ENCODE measurements at regions not wholly inside any gene's neighbourhood (a gene's known extent, or its start where the extent isn't known, plus 50 kb on each side); places are given as distances from the start of the nearest gene placed in this dataset.

GRCh38 chr6:169153401-169153800 lies 100.2 kb downstream of the THBS2 start:
- no peaks in the 10 kb centered on the region for H3K9me3 ChIP-seq (ENCODE audit: low read depth, low read length)
- no peak overlapping the region for H3K9ac ChIP-seq (ENCODE audit: insufficient read length)
- no peaks in the 10 kb centered on the region for H3K36me3 ChIP-seq (ENCODE audit: insufficient read depth, low read length)
- TF ChIP-seq POLR2AphosphoS5 (IDR thresholded peaks at IDR 0.05; ENCODE audit: borderline replicate concordance, low read depth, low read length) (no peak), EZH2 (IDR thresholded peaks at IDR 0.05) (no peak), FOXP2 (optimal IDR thresholded peaks at IDR 0.05; ENCODE audit: control extremely low read depth, extremely low read length, insufficient read depth) (no peak)
- H3K27ac ChIP-seq: no peak overlapping the region
- no peak overlapping the region for H3K4me3 ChIP-seq
- DNase-seq (ENCODE audit: low read depth, low spot score): no peak

DNA sequence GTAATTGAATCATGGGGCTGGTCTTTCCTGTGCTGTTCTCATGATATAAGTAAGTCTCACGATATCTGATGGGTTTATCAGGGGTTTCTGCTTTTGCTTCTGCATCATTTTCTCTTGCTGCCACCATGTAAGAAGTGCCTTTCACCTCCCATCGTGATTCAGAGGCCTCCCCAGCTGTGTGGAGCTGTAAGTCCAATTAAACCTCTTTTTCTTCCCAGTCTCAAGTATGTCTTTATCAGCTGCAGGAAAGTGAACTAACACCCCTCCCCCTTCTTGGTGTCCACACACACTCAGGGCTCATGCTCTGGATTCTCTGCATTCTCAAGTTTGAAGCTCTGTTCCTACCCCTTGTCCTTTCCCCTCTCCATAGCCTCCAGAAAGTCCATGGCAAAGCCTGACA lies 107.1 kb downstream of the THBS2 start:
- H3K9ac ChIP-seq (ENCODE audit: insufficient read length): no peak overlapping the region
- TF ChIP-seq POLR2AphosphoS5 (IDR thresholded peaks at IDR 0.05; ENCODE audit: borderline replicate concordance, low read depth, low read length) (no peak), EZH2 (IDR thresholded peaks at IDR 0.05) (no peak), FOXP2 (optimal IDR thresholded peaks at IDR 0.05; ENCODE audit: control extremely low read depth, extremely low read length, insufficient read depth) (no peak)
- no peak for DNase-seq (ENCODE audit: low read depth, low spot score)
- H3K36me3 ChIP-seq (ENCODE audit: insufficient read depth, low read length): no peaks in the 10 kb centered on the region
- no peaks in the 10 kb centered on the region for H3K9me3 ChIP-seq (ENCODE audit: low read depth, low read length)
- H3K4me3 ChIP-seq: no peak overlapping the region
- no peak overlapping the region for H3K27ac ChIP-seq

- Histone ChIP-seq H3K9ac (ENCODE audit: insufficient read length) (no peak overlapping the region), H3K9me3 (ENCODE audit: low read depth, low read length) (no peaks in the 10 kb centered on the region), H3K4me3 (no peak overlapping the region; the same call in 1 of the 2 replicates), H3K27ac (peak overlapping the region; percentile 65; the same call in 1 of the 2 replicates), H3K36me3 (ENCODE audit: insufficient read depth, low read length) (no peaks in the 10 kb centered on the region)
- no peak for TF ChIP-seq EZH2 (IDR thresholded peaks at IDR 0.05)
- TF ChIP-seq POLR2AphosphoS5 (IDR thresholded peaks at IDR 0.05; ENCODE audit: borderline replicate concordance, low read depth, low read length): no peak
- TF ChIP-seq FOXP2 (optimal IDR thresholded peaks at IDR 0.05; ENCODE audit: control extremely low read depth, extremely low read length, insufficient read depth): no peak
- no peak for DNase-seq (ENCODE audit: low read depth, low spot score)
Observed at GRCh38 chr6:169145991-169146501, 107.6 kb downstream of the THBS2 start.

DNA sequence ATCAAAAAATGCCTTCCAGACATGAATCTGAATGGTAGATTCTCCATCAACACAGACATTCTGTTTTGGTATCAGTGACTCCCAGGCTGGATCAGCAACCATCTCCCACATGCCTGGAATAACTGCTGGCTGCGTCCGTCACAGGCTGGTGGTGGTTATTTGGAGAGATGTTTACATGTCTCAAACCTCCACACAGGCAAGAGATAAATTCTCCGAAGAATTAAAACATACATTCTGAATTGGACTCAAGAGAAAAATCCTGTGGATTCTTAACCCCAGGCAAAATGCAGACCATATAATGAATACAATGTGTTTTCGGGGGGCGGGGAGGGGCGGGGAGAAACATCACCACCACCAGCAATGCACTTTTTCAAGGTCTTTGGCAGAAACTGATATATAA lies 108.2 kb downstream of the THBS2 start:
- TF ChIP-seq FOXP2 (optimal IDR thresholded peaks at IDR 0.05; ENCODE audit: control extremely low read depth, extremely low read length, insufficient read depth) (no peak), POLR2AphosphoS5 (IDR thresholded peaks at IDR 0.05; ENCODE audit: borderline replicate concordance, low read depth, low read length) (no peak), EZH2 (IDR thresholded peaks at IDR 0.05) (no peak)
- Histone ChIP-seq H3K9me3 (ENCODE audit: low read depth, low read length) (no peaks in the 10 kb centered on the region), H3K9ac (ENCODE audit: insufficient read length) (no peak overlapping the region), H3K27ac (peak overlapping the region; percentile 65; the same call in 1 of the 2 replicates), H3K36me3 (ENCODE audit: insufficient read depth, low read length) (no peaks in the 10 kb centered on the region), H3K4me3 (peak overlapping the region; percentile 49)
- DNase-seq (ENCODE audit: low read depth, low spot score): no peak

DNA sequence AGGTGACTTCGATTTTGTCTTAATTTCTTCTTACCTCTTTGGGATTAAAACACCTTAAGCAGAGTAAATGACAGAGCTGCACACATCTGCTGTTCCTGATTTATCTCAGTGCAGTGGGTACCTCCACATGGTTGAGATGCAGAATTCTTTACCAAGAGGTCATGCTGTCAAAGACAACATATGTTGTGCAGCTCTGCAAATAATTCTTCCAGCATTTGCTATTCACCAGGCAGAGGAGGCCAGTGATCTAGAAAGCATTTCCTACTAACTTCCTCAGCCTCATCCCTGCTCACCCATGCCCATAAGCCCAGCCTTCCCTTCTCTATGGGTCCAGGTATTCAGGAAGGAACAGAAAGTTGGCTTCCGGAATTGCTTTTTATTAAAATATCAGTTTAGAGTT lies 109.3 kb downstream of the THBS2 start:
- no peaks in the 10 kb centered on the region for H3K36me3 ChIP-seq (ENCODE audit: insufficient read depth, low read length)
- H3K27ac ChIP-seq: no peak overlapping the region
- H3K9me3 ChIP-seq (ENCODE audit: low read depth, low read length): no peaks in the 10 kb centered on the region
- no peak for DNase-seq (ENCODE audit: low read depth, low spot score)
- H3K9ac ChIP-seq (ENCODE audit: insufficient read length): no peak overlapping the region
- TF ChIP-seq FOXP2 (optimal IDR thresholded peaks at IDR 0.05; ENCODE audit: control extremely low read depth, extremely low read length, insufficient read depth) (no peak), POLR2AphosphoS5 (IDR thresholded peaks at IDR 0.05; ENCODE audit: borderline replicate concordance, low read depth, low read length) (no peak)
- H3K4me3 ChIP-seq: no peak overlapping the region

DNA sequence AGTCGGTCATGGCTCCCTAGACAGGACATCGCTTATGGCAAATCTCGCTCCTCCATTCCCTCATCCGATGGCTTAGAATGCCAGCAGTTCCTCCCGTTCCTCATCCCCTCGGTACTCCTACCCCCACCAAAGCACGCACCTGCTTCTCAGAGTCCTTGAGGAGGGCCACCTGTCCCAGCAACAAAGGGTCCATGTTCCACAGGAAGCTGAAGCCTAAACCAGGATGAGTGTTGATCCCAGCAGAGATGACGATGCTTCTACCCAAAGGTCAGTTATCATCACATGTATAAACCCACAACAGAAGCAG lies 111.2 kb downstream of the THBS2 start:
- Histone ChIP-seq H3K9ac (ENCODE audit: insufficient read length) (no peak overlapping the region), H3K9me3 (ENCODE audit: low read depth, low read length) (no peaks in the 10 kb centered on the region), H3K27ac (no peak overlapping the region), H3K4me3 (no peak overlapping the region), H3K36me3 (ENCODE audit: insufficient read depth, low read length) (no peaks in the 10 kb centered on the region)
- TF ChIP-seq FOXP2 (optimal IDR thresholded peaks at IDR 0.05; ENCODE audit: control extremely low read depth, extremely low read length, insufficient read depth) (no peak), POLR2AphosphoS5 (IDR thresholded peaks at IDR 0.05; ENCODE audit: borderline replicate concordance, low read depth, low read length) (no peak), EZH2 (IDR thresholded peaks at IDR 0.05) (no peak)
- no peak for DNase-seq (ENCODE audit: low read depth, low spot score)

GRCh38 chr6:169141671-169142537 lies 111.7 kb downstream of the THBS2 start:
- Histone ChIP-seq H3K27ac (no peak overlapping the region), H3K9ac (ENCODE audit: insufficient read length) (no peak overlapping the region), H3K4me3 (no peak overlapping the region), H3K9me3 (ENCODE audit: low read depth, low read length) (no peaks in the 10 kb centered on the region), H3K36me3 (ENCODE audit: insufficient read depth, low read length) (no peaks in the 10 kb centered on the region)
- no peak for DNase-seq (ENCODE audit: low read depth, low spot score)
- TF ChIP-seq POLR2AphosphoS5 (IDR thresholded peaks at IDR 0.05; ENCODE audit: borderline replicate concordance, low read depth, low read length): no peak
- no peak for TF ChIP-seq EZH2 (IDR thresholded peaks at IDR 0.05)
- no peak for TF ChIP-seq FOXP2 (optimal IDR thresholded peaks at IDR 0.05; ENCODE audit: control extremely low read depth, extremely low read length, insufficient read depth)

DNA sequence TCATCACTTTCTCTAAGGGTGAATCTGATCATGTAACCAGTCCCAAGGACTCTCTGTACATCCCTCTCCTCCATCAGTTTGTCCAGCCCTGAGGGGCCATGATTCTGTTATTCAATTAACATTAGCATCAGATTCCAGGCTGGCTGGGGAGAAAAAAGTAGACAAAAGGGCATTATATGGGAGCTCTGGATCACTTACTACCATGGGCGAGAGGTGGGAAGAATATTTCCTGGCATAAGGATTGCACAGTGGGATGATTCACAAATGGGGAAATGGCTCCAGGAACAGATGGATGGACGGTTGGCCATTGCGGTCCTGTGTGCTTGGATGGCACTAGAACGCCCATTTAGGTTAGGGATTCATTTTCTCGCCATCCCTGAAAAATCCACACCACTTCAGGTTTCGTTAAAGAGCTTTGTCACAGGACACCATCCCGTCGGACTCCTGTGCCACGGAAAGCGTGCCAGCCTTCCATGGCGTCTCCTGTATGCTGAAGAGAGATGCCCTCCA lies 112.6 kb downstream of the THBS2 start:
- TF ChIP-seq FOXP2 (optimal IDR thresholded peaks at IDR 0.05; ENCODE audit: control extremely low read depth, extremely low read length, insufficient read depth) (no peak), POLR2AphosphoS5 (IDR thresholded peaks at IDR 0.05; ENCODE audit: borderline replicate concordance, low read depth, low read length) (no peak), EZH2 (IDR thresholded peaks at IDR 0.05) (no peak)
- no peak for DNase-seq (ENCODE audit: low read depth, low spot score)

More for the DNA sequence above, 112.6 kb downstream of the THBS2 start:
- Histone ChIP-seq H3K9ac (ENCODE audit: insufficient read length) (no peak overlapping the region), H3K9me3 (ENCODE audit: low read depth, low read length) (no peaks in the 10 kb centered on the region), H3K27ac (no peak overlapping the region), H3K36me3 (ENCODE audit: insufficient read depth, low read length) (no peaks in the 10 kb centered on the region), H3K4me3 (no peak overlapping the region)
